ENCODE measurements at regions not wholly inside any gene's neighbourhood (a gene's known extent, or its start where the extent isn't known, plus 50 kb on each side); places are given as distances from the start of the nearest gene placed in this dataset.

DNA sequence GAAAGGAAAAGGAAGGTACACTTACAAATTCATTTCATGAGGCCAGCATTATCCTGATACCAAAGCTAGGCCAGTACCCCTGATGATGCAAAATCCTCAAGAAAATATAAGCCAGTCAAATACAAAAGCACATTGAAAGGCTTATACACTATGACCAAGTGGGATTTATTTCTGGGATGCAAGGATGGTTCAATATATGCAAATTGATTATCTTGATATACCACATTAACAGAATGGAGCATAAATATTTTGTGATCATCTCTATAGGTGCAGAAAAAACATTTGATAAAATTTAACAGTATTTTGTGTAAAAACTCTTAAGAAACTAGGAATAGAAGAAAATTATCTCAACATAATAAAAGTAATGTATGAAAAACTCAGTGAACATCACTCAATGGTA, 97.0 kb upstream of the BCAT1 start:
- H3K27ac ChIP-seq (ENCODE audit: low read depth, low read length) = no peak overlapping the region
- H3K27me3 Mint-ChIP-seq (ENCODE audit: low read depth, unreplicated experiment) = no peaks in the 10 kb centered on the region
- FAIRE-seq (no peak), DNase-seq (ENCODE audit: low read depth) (no peak)
- H3K9me3 Mint-ChIP-seq (ENCODE audit: unreplicated experiment) = peaks cover 10% of the 10 kb centered on the region
- TF ChIP-seq, protein P1, sequence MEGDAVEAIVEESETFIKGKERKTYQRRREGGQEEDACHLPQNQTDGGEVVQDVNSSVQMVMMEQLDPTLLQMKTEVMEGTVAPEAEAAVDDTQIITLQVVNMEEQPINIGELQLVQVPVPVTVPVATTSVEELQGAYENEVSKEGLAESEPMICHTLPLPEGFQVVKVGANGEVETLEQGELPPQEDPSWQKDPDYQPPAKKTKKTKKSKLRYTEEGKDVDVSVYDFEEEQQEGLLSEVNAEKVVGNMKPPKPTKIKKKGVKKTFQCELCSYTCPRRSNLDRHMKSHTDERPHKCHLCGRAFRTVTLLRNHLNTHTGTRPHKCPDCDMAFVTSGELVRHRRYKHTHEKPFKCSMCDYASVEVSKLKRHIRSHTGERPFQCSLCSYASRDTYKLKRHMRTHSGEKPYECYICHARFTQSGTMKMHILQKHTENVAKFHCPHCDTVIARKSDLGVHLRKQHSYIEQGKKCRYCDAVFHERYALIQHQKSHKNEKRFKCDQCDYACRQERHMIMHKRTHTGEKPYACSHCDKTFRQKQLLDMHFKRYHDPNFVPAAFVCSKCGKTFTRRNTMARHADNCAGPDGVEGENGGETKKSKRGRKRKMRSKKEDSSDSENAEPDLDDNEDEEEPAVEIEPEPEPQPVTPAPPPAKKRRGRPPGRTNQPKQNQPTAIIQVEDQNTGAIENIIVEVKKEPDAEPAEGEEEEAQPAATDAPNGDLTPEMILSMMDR (IDR thresholded peaks at IDR 0.05; ENCODE audit: insufficient read depth, low read depth, low read length) = no peak
- TF ChIP-seq EZH2 (IDR thresholded peaks at IDR 0.05; ENCODE audit: insufficient read depth, low read length) = no peak
- H3K4me2 ChIP-seq (ENCODE audit: low read length) = no peak overlapping the region
- no peaks in the 10 kb centered on the region for H3K4me1 ChIP-seq (ENCODE audit: insufficient read depth, low read length)
- no peaks in the 10 kb centered on the region for H3K79me2 ChIP-seq (ENCODE audit: insufficient read depth, low read length)
- no peaks in the 10 kb centered on the region for H3K36me3 Mint-ChIP-seq (ENCODE audit: low read depth, unreplicated experiment)
- no peak overlapping the region for H3K9ac ChIP-seq (ENCODE audit: low read length)
- peaks cover 3% of the 10 kb centered on the region for H3K9me3 ChIP-seq (ENCODE audit: insufficient read depth, low read depth, low read length)
- H3K4me3 ChIP-seq (ENCODE audit: insufficient read depth, low read depth, low read length) = no peak overlapping the region
- no peaks in the 10 kb centered on the region for H4K20me1 ChIP-seq (ENCODE audit: insufficient read depth, low read length)
- no peak overlapping the region for H3K4me3 Mint-ChIP-seq (ENCODE audit: unreplicated experiment)
- H3K36me3 ChIP-seq (ENCODE audit: insufficient read depth, low read length) = no peaks in the 10 kb centered on the region
- no peaks in the 10 kb centered on the region for H3K4me1 Mint-ChIP-seq (ENCODE audit: low read depth, unreplicated experiment)
- H3K27me3 ChIP-seq (ENCODE audit: insufficient read depth, low read length) = no peaks in the 10 kb centered on the region
- H2AFZ ChIP-seq (ENCODE audit: low read depth, low read length) = no peak overlapping the region
- no peak overlapping the region for H3K27ac Mint-ChIP-seq (ENCODE audit: unreplicated experiment)

DNA sequence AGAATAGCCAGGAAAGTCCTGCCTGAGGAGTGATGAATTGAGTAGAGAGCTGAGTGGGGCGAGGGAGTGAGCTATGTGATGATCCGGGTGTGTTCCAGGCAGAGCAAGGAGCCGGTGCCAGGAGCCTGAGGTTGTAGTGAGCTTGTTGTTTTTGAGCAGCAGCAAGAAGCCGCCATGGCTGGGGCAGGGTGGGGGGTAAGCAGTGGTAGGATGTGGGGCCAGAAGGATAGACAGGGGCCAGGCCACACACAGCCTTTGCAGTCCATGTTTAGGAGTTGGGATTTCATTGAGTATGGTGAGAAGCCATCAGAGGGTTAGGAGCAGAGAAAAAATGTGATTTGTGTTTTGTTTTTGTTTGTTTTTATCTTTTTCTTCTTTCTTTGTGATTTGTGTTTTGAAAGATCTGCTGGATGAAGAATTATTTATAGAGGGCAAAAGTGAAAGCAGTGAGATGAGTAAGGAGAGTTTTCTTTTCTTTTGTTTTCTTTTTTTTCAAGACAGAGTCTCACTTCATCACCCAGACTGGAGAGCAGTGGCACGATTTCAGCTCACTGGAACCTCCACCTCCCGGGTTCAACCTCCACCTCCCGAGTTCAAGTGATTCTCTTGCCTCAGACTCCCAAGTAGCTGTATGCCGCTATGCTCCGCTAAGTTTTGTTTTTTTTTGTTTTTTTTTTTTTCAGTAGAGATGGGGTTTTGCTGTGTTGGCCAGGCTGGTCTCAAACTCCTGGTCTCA, 92.3 kb upstream of the BCAT1 start:
- Histone ChIP-seq H3K4me1 (ENCODE audit: insufficient read depth, low read length) (no peaks in the 10 kb centered on the region), H3K27me3 (ENCODE audit: insufficient read depth, low read length) (no peaks in the 10 kb centered on the region), H2AFZ (ENCODE audit: low read depth, low read length) (no peak overlapping the region), H3K36me3 (ENCODE audit: insufficient read depth, low read length) (no peaks in the 10 kb centered on the region), H3K27ac (ENCODE audit: low read depth, low read length) (no peak overlapping the region), H3K79me2 (ENCODE audit: insufficient read depth, low read length) (no peaks in the 10 kb centered on the region), H4K20me1 (ENCODE audit: insufficient read depth, low read length) (no peaks in the 10 kb centered on the region), H3K9me3 (ENCODE audit: insufficient read depth, low read depth, low read length) (no peaks in the 10 kb centered on the region), H3K4me2 (ENCODE audit: low read length) (no peak overlapping the region), H3K4me3 (ENCODE audit: insufficient read depth, low read depth, low read length) (no peak overlapping the region), H3K9ac (ENCODE audit: low read length) (no peak overlapping the region)
- Mint-ChIP-seq H3K27me3 (ENCODE audit: low read depth, unreplicated experiment) (no peaks in the 10 kb centered on the region), H3K4me3 (ENCODE audit: unreplicated experiment) (no peak overlapping the region), H3K9me3 (ENCODE audit: unreplicated experiment) (no peaks in the 10 kb centered on the region), H3K4me1 (ENCODE audit: low read depth, unreplicated experiment) (no peaks in the 10 kb centered on the region), H3K36me3 (ENCODE audit: low read depth, unreplicated experiment) (no peaks in the 10 kb centered on the region), H3K27ac (ENCODE audit: unreplicated experiment) (no peak overlapping the region)
- DNase-seq (ENCODE audit: low read depth) (no peak), FAIRE-seq (no peak)
- TF ChIP-seq, protein P1 (IDR thresholded peaks at IDR 0.05; ENCODE audit: insufficient read depth, low read depth, low read length) = no peak
- no peak for TF ChIP-seq EZH2 (IDR thresholded peaks at IDR 0.05; ENCODE audit: insufficient read depth, low read length)

DNA sequence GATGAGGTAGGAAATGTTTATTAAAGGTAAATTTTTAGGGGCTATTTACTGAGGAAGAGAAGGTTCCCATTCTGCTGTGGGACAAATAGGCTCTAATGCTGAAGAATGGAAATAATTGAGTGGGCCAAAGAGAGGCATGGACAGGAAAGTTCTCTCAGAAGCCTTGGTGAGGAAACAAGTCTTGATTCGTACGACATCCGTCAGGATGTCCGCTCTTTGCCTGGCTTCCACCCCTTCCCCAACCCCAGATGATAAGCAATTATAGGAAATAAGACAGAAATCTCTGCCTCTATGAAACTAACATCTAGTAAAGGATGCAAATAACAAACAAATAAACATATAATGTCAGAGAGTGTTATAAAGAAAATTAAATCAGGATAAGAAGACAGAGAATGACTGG, 91.7 kb upstream of the BCAT1 start:
- Mint-ChIP-seq H3K27ac (ENCODE audit: unreplicated experiment) (no peak overlapping the region), H3K4me1 (ENCODE audit: low read depth, unreplicated experiment) (no peaks in the 10 kb centered on the region), H3K27me3 (ENCODE audit: low read depth, unreplicated experiment) (no peaks in the 10 kb centered on the region), H3K4me3 (ENCODE audit: unreplicated experiment) (no peak overlapping the region), H3K9me3 (ENCODE audit: unreplicated experiment) (no peaks in the 10 kb centered on the region), H3K36me3 (ENCODE audit: low read depth, unreplicated experiment) (no peaks in the 10 kb centered on the region)
- H3K9ac ChIP-seq (ENCODE audit: low read length) = no peak overlapping the region
- DNase-seq (ENCODE audit: low read depth) (no peak), FAIRE-seq (no peak)
- H2AFZ ChIP-seq (ENCODE audit: low read depth, low read length) = no peak overlapping the region
- no peaks in the 10 kb centered on the region for H3K4me1 ChIP-seq (ENCODE audit: insufficient read depth, low read length)
- no peak overlapping the region for H3K4me3 ChIP-seq (ENCODE audit: insufficient read depth, low read depth, low read length)
- no peak overlapping the region for H3K4me2 ChIP-seq (ENCODE audit: low read length)
- H3K36me3 ChIP-seq (ENCODE audit: insufficient read depth, low read length) = no peaks in the 10 kb centered on the region
- H3K27me3 ChIP-seq (ENCODE audit: insufficient read depth, low read length) = peaks cover 2% of the 10 kb centered on the region
- no peaks in the 10 kb centered on the region for H3K79me2 ChIP-seq (ENCODE audit: insufficient read depth, low read length)
- H3K27ac ChIP-seq (ENCODE audit: low read depth, low read length) = no peak overlapping the region
- H3K9me3 ChIP-seq (ENCODE audit: insufficient read depth, low read depth, low read length) = no peaks in the 10 kb centered on the region
- no peaks in the 10 kb centered on the region for H4K20me1 ChIP-seq (ENCODE audit: insufficient read depth, low read length)
- TF ChIP-seq, protein P1 (IDR thresholded peaks at IDR 0.05; ENCODE audit: insufficient read depth, low read depth, low read length) = no peak
- no peak for TF ChIP-seq EZH2 (IDR thresholded peaks at IDR 0.05; ENCODE audit: insufficient read depth, low read length)

Measured in astrocyte (in vitro differentiated cells and primary cell).